ENCODE measurements at regions not wholly inside any gene's neighbourhood (a gene's known extent, or its start where the extent isn't known, plus 50 kb on each side); places are given as distances from the start of the nearest gene placed in this dataset.

DNA sequence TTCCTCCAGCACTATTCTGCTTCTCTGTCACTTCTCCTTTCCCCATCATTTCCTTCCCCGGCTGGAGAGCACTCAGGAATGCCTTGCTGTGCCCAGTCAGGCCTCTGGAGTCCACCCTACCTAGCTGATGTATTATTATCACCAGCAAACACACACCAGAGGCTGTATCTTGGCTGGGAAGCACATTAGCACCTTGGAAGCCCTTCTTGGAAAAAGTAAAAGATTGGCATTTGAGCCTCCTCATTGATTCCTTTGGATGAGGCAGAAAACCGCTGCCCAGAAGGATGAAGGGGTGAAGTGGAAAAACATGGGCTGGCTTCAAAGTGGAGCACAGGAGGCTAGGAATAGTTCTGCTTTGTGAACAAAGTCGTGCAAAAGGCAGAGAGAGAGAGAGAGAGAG lies 244.3 kb downstream of the RPLP1 start:
- TF ChIP-seq, protein P1, sequence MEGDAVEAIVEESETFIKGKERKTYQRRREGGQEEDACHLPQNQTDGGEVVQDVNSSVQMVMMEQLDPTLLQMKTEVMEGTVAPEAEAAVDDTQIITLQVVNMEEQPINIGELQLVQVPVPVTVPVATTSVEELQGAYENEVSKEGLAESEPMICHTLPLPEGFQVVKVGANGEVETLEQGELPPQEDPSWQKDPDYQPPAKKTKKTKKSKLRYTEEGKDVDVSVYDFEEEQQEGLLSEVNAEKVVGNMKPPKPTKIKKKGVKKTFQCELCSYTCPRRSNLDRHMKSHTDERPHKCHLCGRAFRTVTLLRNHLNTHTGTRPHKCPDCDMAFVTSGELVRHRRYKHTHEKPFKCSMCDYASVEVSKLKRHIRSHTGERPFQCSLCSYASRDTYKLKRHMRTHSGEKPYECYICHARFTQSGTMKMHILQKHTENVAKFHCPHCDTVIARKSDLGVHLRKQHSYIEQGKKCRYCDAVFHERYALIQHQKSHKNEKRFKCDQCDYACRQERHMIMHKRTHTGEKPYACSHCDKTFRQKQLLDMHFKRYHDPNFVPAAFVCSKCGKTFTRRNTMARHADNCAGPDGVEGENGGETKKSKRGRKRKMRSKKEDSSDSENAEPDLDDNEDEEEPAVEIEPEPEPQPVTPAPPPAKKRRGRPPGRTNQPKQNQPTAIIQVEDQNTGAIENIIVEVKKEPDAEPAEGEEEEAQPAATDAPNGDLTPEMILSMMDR (conservative IDR thresholded peaks at IDR 0.05 in 1 of 2, IDR thresholded peaks at IDR 0.05 in 1 of 2; ENCODE audit: low read depth in 1 of 2, low read length in 2 of 2), result no peak
- no peak for TF ChIP-seq EZH2 (IDR thresholded peaks at IDR 0.05; ENCODE audit: low read length, missing control alignments)
